Fibroblast of pulmonary artery (primary cell): ENCODE measurements at regions not wholly inside any gene's neighbourhood (a gene's known extent, or its start where the extent isn't known, plus 50 kb on each side); places are given as distances from the start of the nearest gene placed in this dataset.
A peak's percentile ranks its signal among the peaks of the same experiment; 100 is the strongest.

Experiments
- DNase-seq: peaks from one replicate; pipeline ENCODE4 v3.0.0-alpha.2; 2010; ENCODE audit warnings: low read depth
- H3K4me3 ChIP-seq: replicated peaks from 2 replicates; pipeline ENCODE4 v1.5.1; 2011; ENCODE audit warnings: low read depth, mild to moderate bottlenecking, control low read depth, low read length, moderate library complexity
- CTCF ChIP-seq: IDR thresholded peaks from 2 replicates; pipeline ENCODE4 v1.5.1; 2011; ENCODE audit warnings: mild to moderate bottlenecking, control low read depth, low read length, inconsistent platforms; ENCODE audit errors: missing control alignments

DNA sequence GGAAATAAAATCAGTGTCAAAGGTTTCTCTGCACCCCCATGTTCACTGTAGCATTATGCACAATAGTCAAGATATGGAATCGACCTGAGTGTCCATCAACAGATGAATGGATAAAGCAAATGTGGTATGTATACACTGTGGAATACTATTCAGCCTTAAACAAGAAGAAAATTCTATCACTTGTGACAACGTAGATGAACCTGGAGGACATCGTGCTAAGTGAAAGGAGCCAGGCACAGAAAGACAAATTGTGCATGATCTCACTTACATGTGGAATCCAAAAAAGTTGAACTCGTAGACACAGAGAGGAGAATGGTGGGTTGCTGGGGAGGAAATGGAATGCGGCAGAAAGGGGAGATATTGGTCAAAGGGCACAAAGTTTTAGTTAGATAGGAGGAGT lies 136.3 kb upstream of the ESR1 start:
- H3K4me3 ChIP-seq = no peak overlapping the region
- no peak for DNase-seq
- no peak for TF ChIP-seq CTCF

DNA sequence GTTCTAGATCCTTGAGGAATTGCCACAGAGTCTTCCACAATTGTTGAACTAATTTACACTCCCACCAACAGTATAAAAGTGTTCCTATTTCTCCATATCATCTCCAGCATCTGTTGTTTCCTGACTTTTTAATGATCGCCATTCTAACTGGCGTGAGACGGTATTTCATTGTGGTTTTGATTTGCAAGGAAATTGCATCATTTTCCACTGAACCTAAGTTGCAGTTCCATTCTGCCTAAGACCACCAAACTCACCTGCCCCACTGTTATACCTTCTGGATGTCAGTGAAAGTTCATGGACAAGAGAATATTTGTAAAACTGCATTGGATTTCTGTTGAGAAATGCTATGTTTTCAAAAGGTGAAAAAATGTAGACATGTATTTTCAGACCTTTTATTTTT lies 132.9 kb upstream of the ESR1 start:
- no peak for TF ChIP-seq CTCF
- H3K4me3 ChIP-seq = no peak overlapping the region
- DNase-seq = no peak

- no peak overlapping the region for H3K4me3 ChIP-seq
- DNase-seq = peak; percentile 51
- peak; percentile 99 for TF ChIP-seq CTCF
Measured at GRCh38 chr6:151675746-151676459, 131.6 kb upstream of the ESR1 start.

GRCh38 chr6:151676460-151676945 lies 131.0 kb upstream of the ESR1 start:
- no peak overlapping the region for H3K4me3 ChIP-seq
- DNase-seq = no peak
- no peak for TF ChIP-seq CTCF

DNA sequence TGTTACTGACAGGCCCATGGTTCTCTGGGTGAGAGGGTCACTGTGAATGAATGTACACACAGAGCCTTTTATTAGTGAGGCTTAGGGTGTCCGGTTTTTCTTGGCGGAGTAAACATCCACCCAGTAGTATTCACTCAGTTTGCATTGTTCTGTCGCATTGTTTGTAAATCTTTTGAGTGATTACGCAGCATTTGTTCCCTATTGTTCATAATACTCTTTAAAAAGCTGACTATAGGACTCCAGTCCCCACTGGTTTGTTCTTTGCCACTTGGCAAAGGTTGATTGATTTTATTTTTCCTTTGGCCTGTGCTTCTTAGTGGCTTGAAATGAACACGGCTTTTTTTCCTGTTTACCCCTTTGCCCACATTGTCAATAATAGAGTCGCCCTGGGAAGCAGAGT lies 130.1 kb upstream of the ESR1 start:
- TF ChIP-seq CTCF = no peak
- H3K4me3 ChIP-seq = no peak overlapping the region
- no peak for DNase-seq

DNA sequence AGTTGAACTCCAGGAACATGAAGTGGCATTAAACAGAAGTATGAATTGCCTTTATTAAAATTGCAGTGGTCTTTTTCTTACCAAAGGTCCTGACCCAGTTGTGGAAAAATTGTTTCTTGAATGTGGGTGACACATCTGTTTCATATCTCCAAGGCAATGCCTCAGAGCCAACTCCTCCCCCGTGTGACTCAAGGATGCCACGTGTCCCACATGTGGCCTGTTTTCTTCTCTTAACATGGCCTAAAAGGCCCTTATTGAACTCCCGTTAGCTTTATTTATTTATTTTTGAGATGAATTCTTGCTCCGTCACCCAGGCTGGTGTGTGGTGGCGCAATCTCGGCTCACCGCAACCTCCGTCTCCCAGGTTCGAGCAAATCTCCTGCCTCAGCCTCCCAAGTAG lies 128.4 kb upstream of the ESR1 start:
- H3K4me3 ChIP-seq = no peak overlapping the region
- no peak for TF ChIP-seq CTCF
- DNase-seq = peak; percentile 38

DNA sequence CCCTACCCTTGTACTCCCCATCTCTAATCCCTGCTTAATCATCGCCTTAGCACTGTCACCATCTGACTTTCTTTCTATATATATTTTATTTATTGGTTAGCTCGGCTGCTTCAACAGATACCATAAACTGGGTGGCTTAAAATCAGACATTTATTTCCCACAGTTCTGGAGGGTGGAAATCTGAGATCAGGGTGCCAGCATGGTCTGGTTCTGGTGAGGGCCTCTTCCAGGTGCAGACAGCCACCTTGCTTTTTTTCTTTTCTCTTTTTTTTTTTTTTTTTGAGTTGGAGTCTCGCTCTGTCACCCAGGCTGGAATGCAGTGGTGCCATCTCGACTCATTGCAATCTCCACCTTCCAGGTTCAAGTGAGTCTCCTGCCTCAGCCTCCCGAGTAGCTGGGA lies 127.5 kb upstream of the ESR1 start:
- DNase-seq = no peak
- H3K4me3 ChIP-seq = no peak overlapping the region
- TF ChIP-seq CTCF = no peak
